ENCODE measurements at regions not wholly inside any gene's neighbourhood (a gene's known extent, or its start where the extent isn't known, plus 50 kb on each side); places are given as distances from the start of the nearest gene placed in this dataset.

- TF ChIP-seq CTCF (IDR thresholded peaks at IDR 0.05; ENCODE audit: low read depth, low read length) (no peak), EZH2phosphoT487 (IDR thresholded peaks at IDR 0.05; ENCODE audit: low read depth) (no peak)
Observed at GRCh38 chr14:100668352-100668751, 58.3 kb upstream of the DLK1 start.

Measured in OCI-LY3 (cell line).